Thyroid gland (tissue), 4 donors: ENCODE measurements at regions not wholly inside any gene's neighbourhood (a gene's known extent, or its start where the extent isn't known, plus 50 kb on each side); places are given as distances from the start of the nearest gene placed in this dataset.

Source experiments
- CTCF ChIP-seq, 6 experiments: fragments of 200-600 bp in 3 of 6; fragments of 450-650 bp in 3 of 6; sonication (generic) in 3 of 6; IDR thresholded peaks; one replicate each; pipeline ENCODE4 v1.5.1; 2016 to 2019; ENCODE audit warnings: antibody characterized with exemption in 6 of 6, mild to moderate bottlenecking in 2 of 6, inconsistent platforms in 1 of 6, moderate library complexity in 1 of 6
- POLR2A ChIP-seq, 2 donors: fragments of 450-650 bp; IDR thresholded peaks; one replicate each; pipeline ENCODE4 v1.6.1; 2017; ENCODE audit warnings: antibody characterized with exemption in 2 of 2, mild to moderate bottlenecking in 2 of 2, moderate library complexity in 1 of 2

DNA sequence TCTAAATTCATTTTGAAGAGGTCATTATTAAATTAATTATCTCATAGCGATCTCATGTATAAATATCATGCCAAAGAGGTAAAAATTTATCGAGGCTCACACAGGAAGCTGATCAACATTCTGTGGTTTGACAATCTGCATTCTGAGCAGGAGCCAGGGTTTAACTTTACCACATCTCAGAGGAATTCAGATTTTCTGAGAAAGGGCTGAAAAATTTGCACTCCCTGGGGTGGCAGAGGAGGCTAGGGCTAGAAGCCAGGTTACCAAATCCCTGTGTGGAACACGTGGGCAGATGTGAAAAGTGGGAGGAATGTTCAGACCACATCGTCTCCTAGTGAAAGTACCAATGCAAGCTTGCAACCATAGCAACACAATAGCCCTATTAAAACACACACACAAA lies 63.5 kb upstream of the CTLA4 start:
- no peak for TF ChIP-seq CTCF (IDR thresholded peaks at IDR 0.05)
- TF ChIP-seq POLR2A (IDR thresholded peaks at IDR 0.05): no peak
